PC-3 (cell line): ENCODE measurements at regions not wholly inside any gene's neighbourhood (a gene's known extent, or its start where the extent isn't known, plus 50 kb on each side); places are given as distances from the start of the nearest gene placed in this dataset.
A peak's percentile ranks its signal among the peaks of the same experiment; 100 is the strongest.

Experiments used
- ATAC-seq: fragments of 200-7000 bp; cut with Tn5 transposase; 2 replicates; pipeline ENCODE4 v1.9.1; 2020; ENCODE audit warnings: mild to moderate bottlenecking, moderate library complexity
- BruUV-seq: library from RNA; stranded (reverse); fragments of 400-500 nt; replicated peaks from 2 replicates; lab custom pipeline; 2021; lab: Mats Ljungman, UMichigan
- CTCF ChIA-PET: fragments of 300-600 bp; sonication (Branson Sonifier 250); formaldehyde crosslinking; loops from one replicate; lab custom pipeline; 2022; ENCODE audit warnings: antibody characterized with exemption; lab: Charles Lee
- POLR2A ChIA-PET: fragments of 300-600 bp; sonication (Branson Sonifier 250); formaldehyde crosslinking; loops from one replicate; lab custom pipeline; 2022; ENCODE audit warnings: antibody characterized with exemption; ENCODE audit not compliant: unreplicated experiment; lab: Charles Lee
- DNase-seq: peaks from one replicate; pipeline ENCODE4 v3.0.0-alpha.2; 2015
- H2AFZ ChIP-seq: fragments of 300-600 bp; sonication (generic); 2 replicates; pipeline ENCODE4 v1.6.0; 2016; ENCODE audit warnings: antibody characterized with exemption, low read length
- H3F3A ChIP-seq: fragments of 300-600 bp; sonication (generic); one replicate; pipeline ENCODE4 v1.6.0; 2017; ENCODE audit warnings: antibody characterized with exemption, low read length, control low read depth, mild to moderate bottlenecking; ENCODE audit not compliant: unreplicated experiment
- H3K27ac ChIP-seq: fragments of 300-600 bp; sonication (generic); 2 replicates; pipeline ENCODE4 v1.5.1; 2016; ENCODE audit warnings: mild to moderate bottlenecking, low read length
- H3K27me3 ChIP-seq: fragments of 300-600 bp; sonication (generic); 2 replicates; pipeline ENCODE4 v1.6.1; 2016; ENCODE audit warnings: low read length, mixed read lengths
- H3K36me3 ChIP-seq: fragments of 300-600 bp; sonication (generic); 2 replicates; pipeline ENCODE4 v1.6.1; 2016; ENCODE audit warnings: low read depth, mixed run types, low read length, mixed read lengths
- H3K4me1 ChIP-seq: fragments of 300-600 bp; sonication (generic); 2 replicates; pipeline ENCODE4 v1.5.1; 2016; ENCODE audit warnings: low read length; ENCODE audit not compliant: insufficient read depth
- H3K4me2 ChIP-seq: fragments of 300-600 bp; sonication (generic); 2 replicates; pipeline ENCODE4 v1.6.0; 2016; ENCODE audit warnings: low read length
- H3K4me3 ChIP-seq: fragments of 300-600 bp; sonication (generic); 2 replicates; pipeline ENCODE4 v1.5.1; 2016; ENCODE audit warnings: mild to moderate bottlenecking, low read length, mixed read lengths
- H3K79me2 ChIP-seq: fragments of 300-600 bp; sonication (generic); 2 replicates; pipeline ENCODE4 v1.6.1; 2017; ENCODE audit warnings: low read length, mixed read lengths
- H3K9ac ChIP-seq: fragments of 300-600 bp; sonication (generic); 2 replicates; pipeline ENCODE4 v1.6.0; 2016; ENCODE audit warnings: mild to moderate bottlenecking, low read length
- H3K9me2 ChIP-seq: fragments of 300-600 bp; sonication (generic); replicated peaks from 2 replicates; pipeline ENCODE4 v1.6.1; 2016; ENCODE audit warnings: mixed run types, low read length, mixed read lengths
- H3K9me3 ChIP-seq: fragments of 300-600 bp; sonication (generic); 2 replicates; pipeline ENCODE4 v1.6.1; 2016; ENCODE audit warnings: low read length, mixed read lengths
- H4K20me1 ChIP-seq: fragments of 300-600 bp; sonication (generic); 2 replicates; pipeline ENCODE4 v1.6.1; 2016; ENCODE audit warnings: low read length, mixed read lengths
- EZH2 ChIP-seq: fragments of 300-600 bp; sonication (generic); IDR thresholded peaks from one replicate; pipeline ENCODE4 v1.6.1; 2017; ENCODE audit warnings: antibody characterized with exemption, mild to moderate bottlenecking, low read length; ENCODE audit not compliant: unreplicated experiment
- EZH2phosphoT487 ChIP-seq: fragments of 300-600 bp; sonication (generic); IDR thresholded peaks from 2 replicates; pipeline ENCODE4 v1.6.1; 2018; ENCODE audit warnings: mild to moderate bottlenecking, antibody characterized with exemption, low read length, borderline replicate concordance
- intact Hi-C: fragments of 100-400 bp; cut with micrococcal nuclease; formaldehyde crosslinking; loops from 2 replicates; pipeline ENCODE4 v1.9.0; 2023
- TF ChIP-seq, protein P1 (sequence below): fragments of 300-600 bp; sonication (generic); conservative IDR thresholded peaks from 2 replicates; pipeline ENCODE4 v1.5.1; 2017; ENCODE audit warnings: antibody characterized with exemption, low read depth, mild to moderate bottlenecking, low read length

- Histone ChIP-seq H3K27ac (no peak overlapping the region), H3K79me2 (no peaks in the 10 kb centered on the region), H3K4me3 (peak overlapping the region; percentile 49; the same call in 1 of the 2 replicates), H3K9ac (no peak overlapping the region), H3K27me3 (no peaks in the 10 kb centered on the region), H2AFZ (peak overlapping the region; percentile 85), H3K9me2 (no peaks in the 10 kb centered on the region), H3K4me1 (no peaks in the 10 kb centered on the region; the same call in 1 of the 2 replicates), H3F3A (no peaks in the 10 kb centered on the region), H3K9me3 (0 out of 2 replicates have a peak, but pooled peaks cover 3% of the 10 kb centered on the region), H4K20me1 (no peaks in the 10 kb centered on the region), H3K36me3 (no peaks in the 10 kb centered on the region), H3K4me2 (peak overlapping the region; percentile 63)
- CTCF ChIA-PET: no interaction called here
- intact Hi-C loops: no loop called here
- ATAC-seq (peak; percentile 20), DNase-seq (no peak)
- BruUV-seq: no TSS peak
- POLR2A ChIA-PET: no interaction called here
- no peak for TF ChIP-seq EZH2
- no peak for TF ChIP-seq EZH2phosphoT487
- TF ChIP-seq, protein P1, sequence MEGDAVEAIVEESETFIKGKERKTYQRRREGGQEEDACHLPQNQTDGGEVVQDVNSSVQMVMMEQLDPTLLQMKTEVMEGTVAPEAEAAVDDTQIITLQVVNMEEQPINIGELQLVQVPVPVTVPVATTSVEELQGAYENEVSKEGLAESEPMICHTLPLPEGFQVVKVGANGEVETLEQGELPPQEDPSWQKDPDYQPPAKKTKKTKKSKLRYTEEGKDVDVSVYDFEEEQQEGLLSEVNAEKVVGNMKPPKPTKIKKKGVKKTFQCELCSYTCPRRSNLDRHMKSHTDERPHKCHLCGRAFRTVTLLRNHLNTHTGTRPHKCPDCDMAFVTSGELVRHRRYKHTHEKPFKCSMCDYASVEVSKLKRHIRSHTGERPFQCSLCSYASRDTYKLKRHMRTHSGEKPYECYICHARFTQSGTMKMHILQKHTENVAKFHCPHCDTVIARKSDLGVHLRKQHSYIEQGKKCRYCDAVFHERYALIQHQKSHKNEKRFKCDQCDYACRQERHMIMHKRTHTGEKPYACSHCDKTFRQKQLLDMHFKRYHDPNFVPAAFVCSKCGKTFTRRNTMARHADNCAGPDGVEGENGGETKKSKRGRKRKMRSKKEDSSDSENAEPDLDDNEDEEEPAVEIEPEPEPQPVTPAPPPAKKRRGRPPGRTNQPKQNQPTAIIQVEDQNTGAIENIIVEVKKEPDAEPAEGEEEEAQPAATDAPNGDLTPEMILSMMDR: no peak
These were observed 617.6 kb downstream of the ADCYAP1 start for GRCh38 chr18:1522249-1522615.

- ChIA-PET POLR2A (no interaction called here), CTCF (no interaction called here)
- no peaks in the 10 kb centered on the region for H4K20me1 ChIP-seq
- H3K4me2 ChIP-seq: no peak overlapping the region
- no peaks in the 10 kb centered on the region for H3F3A ChIP-seq
- intact Hi-C loops: no loop called here
- H3K27ac ChIP-seq: no peak overlapping the region
- DNase-seq (no peak), ATAC-seq (no peak)
- H3K79me2 ChIP-seq: no peaks in the 10 kb centered on the region
- no peaks in the 10 kb centered on the region; the same call in 1 of the 2 replicates for H3K4me1 ChIP-seq
- no peak overlapping the region for H2AFZ ChIP-seq
- peaks cover 14% of the 10 kb centered on the region; the same call in 1 of the 2 replicates for H3K27me3 ChIP-seq
- no TSS peak for BruUV-seq
- H3K9ac ChIP-seq: no peak overlapping the region
- no peak overlapping the region for H3K4me3 ChIP-seq
- H3K36me3 ChIP-seq: no peaks in the 10 kb centered on the region
- H3K9me3 ChIP-seq: 0 out of 2 replicates have a peak, but pooled peaks cover 3% of the 10 kb centered on the region
- no peaks in the 10 kb centered on the region for H3K9me2 ChIP-seq
- TF ChIP-seq, protein P1: no peak
- TF ChIP-seq EZH2phosphoT487 (no peak), EZH2 (no peak)
These were observed 622.3 kb downstream of the ADCYAP1 start for GRCh38 chr18:1526991-1527390.

GRCh38 chr18:1527805-1528204 lies 623.1 kb downstream of the ADCYAP1 start:
- no peaks in the 10 kb centered on the region for H3F3A ChIP-seq
- TF ChIP-seq, protein P1: no peak
- TF ChIP-seq EZH2 (no peak), EZH2phosphoT487 (no peak)
- H3K79me2 ChIP-seq: no peaks in the 10 kb centered on the region
- H3K4me2 ChIP-seq: no peak overlapping the region
- ChIA-PET CTCF (no interaction called here), POLR2A (interaction anchor here (0.6 kb wide), 1 partner anchor 57 kb away, joined by 4 read pairs; no protein-coding TSS in a partner anchor)
- no peak overlapping the region for H3K4me3 ChIP-seq
- intact Hi-C loops: no loop called here
- BruUV-seq: no TSS peak
- ATAC-seq: no peak
- no peak overlapping the region for H3K9ac ChIP-seq
- no peaks in the 10 kb centered on the region for H3K9me2 ChIP-seq
- DNase-seq: no peak
- H3K27ac ChIP-seq: no peak overlapping the region
- no peaks in the 10 kb centered on the region for H3K36me3 ChIP-seq
- H3K9me3 ChIP-seq: 0 out of 2 replicates have a peak, but pooled peaks cover 3% of the 10 kb centered on the region
- peaks cover 14% of the 10 kb centered on the region; the same call in 1 of the 2 replicates for H3K27me3 ChIP-seq
- H3K4me1 ChIP-seq: no peaks in the 10 kb centered on the region
- H2AFZ ChIP-seq: no peak overlapping the region
- no peaks in the 10 kb centered on the region for H4K20me1 ChIP-seq
